HFF-Myc (cell line): ENCODE measurements at regions not wholly inside any gene's neighbourhood (a gene's known extent, or its start where the extent isn't known, plus 50 kb on each side); places are given as distances from the start of the nearest gene placed in this dataset.

Source experiments
- DNase-seq: peaks from one replicate; pipeline ENCODE4 v3.0.0-alpha.2; 2011; ENCODE audit warnings: low read depth; ENCODE audit errors: extremely low read depth
- H3K4me3 ChIP-seq: replicated peaks from 2 replicates; pipeline ENCODE4 v1.5.1; 2011; ENCODE audit warnings: low read depth, mild to moderate bottlenecking, control low read depth, low read length
- CTCF ChIP-seq: IDR thresholded peaks from 2 replicates; pipeline ENCODE4 v1.5.1; 2012; ENCODE audit warnings: mild to moderate bottlenecking, low read depth, low read length, control low read depth; ENCODE audit errors: missing control alignments

- DNase-seq, result no peak
- no peak for TF ChIP-seq CTCF
- H3K4me3 ChIP-seq, result no peak overlapping the region
Measured at GRCh38 chr4:46684041-46684440, 225.0 kb downstream of the COX7B2 start.

- TF ChIP-seq CTCF, result no peak
- no peak overlapping the region for H3K4me3 ChIP-seq
- no peak for DNase-seq
Measured at GRCh38 chr4:46676364-46676763, 232.7 kb downstream of the COX7B2 start.

GRCh38 chr4:46674326-46674725 is 234.7 kb downstream of the COX7B2 start:
- no peak for DNase-seq
- no peak for TF ChIP-seq CTCF
- H3K4me3 ChIP-seq, result no peak overlapping the region

GRCh38 chr4:46667790-46668189 is 241.3 kb downstream of the COX7B2 start:
- TF ChIP-seq CTCF, result no peak
- H3K4me3 ChIP-seq, result no peak overlapping the region
- DNase-seq, result no peak

GRCh38 chr4:46656071-46656470 is 253.0 kb downstream of the COX7B2 start:
- no peak for DNase-seq
- no peak for TF ChIP-seq CTCF

GRCh38 chr4:46653842-46654241 is 255.2 kb downstream of the COX7B2 start:
- TF ChIP-seq CTCF, result no peak
- no peak for DNase-seq
- no peak overlapping the region for H3K4me3 ChIP-seq

More at GRCh38 chr4:46656071-46656470, 253.0 kb downstream of the COX7B2 start:
- H3K4me3 ChIP-seq, result no peak overlapping the region

GRCh38 chr4:46649390-46649789 is 259.5 kb upstream of the GABRA2 start:
- TF ChIP-seq CTCF, result no peak
- no peak overlapping the region for H3K4me3 ChIP-seq
- DNase-seq, result no peak
